ENCODE measurements at regions not wholly inside any gene's neighbourhood (a gene's known extent, or its start where the extent isn't known, plus 50 kb on each side); places are given as distances from the start of the nearest gene placed in this dataset.

- TF ChIP-seq, protein P1, sequence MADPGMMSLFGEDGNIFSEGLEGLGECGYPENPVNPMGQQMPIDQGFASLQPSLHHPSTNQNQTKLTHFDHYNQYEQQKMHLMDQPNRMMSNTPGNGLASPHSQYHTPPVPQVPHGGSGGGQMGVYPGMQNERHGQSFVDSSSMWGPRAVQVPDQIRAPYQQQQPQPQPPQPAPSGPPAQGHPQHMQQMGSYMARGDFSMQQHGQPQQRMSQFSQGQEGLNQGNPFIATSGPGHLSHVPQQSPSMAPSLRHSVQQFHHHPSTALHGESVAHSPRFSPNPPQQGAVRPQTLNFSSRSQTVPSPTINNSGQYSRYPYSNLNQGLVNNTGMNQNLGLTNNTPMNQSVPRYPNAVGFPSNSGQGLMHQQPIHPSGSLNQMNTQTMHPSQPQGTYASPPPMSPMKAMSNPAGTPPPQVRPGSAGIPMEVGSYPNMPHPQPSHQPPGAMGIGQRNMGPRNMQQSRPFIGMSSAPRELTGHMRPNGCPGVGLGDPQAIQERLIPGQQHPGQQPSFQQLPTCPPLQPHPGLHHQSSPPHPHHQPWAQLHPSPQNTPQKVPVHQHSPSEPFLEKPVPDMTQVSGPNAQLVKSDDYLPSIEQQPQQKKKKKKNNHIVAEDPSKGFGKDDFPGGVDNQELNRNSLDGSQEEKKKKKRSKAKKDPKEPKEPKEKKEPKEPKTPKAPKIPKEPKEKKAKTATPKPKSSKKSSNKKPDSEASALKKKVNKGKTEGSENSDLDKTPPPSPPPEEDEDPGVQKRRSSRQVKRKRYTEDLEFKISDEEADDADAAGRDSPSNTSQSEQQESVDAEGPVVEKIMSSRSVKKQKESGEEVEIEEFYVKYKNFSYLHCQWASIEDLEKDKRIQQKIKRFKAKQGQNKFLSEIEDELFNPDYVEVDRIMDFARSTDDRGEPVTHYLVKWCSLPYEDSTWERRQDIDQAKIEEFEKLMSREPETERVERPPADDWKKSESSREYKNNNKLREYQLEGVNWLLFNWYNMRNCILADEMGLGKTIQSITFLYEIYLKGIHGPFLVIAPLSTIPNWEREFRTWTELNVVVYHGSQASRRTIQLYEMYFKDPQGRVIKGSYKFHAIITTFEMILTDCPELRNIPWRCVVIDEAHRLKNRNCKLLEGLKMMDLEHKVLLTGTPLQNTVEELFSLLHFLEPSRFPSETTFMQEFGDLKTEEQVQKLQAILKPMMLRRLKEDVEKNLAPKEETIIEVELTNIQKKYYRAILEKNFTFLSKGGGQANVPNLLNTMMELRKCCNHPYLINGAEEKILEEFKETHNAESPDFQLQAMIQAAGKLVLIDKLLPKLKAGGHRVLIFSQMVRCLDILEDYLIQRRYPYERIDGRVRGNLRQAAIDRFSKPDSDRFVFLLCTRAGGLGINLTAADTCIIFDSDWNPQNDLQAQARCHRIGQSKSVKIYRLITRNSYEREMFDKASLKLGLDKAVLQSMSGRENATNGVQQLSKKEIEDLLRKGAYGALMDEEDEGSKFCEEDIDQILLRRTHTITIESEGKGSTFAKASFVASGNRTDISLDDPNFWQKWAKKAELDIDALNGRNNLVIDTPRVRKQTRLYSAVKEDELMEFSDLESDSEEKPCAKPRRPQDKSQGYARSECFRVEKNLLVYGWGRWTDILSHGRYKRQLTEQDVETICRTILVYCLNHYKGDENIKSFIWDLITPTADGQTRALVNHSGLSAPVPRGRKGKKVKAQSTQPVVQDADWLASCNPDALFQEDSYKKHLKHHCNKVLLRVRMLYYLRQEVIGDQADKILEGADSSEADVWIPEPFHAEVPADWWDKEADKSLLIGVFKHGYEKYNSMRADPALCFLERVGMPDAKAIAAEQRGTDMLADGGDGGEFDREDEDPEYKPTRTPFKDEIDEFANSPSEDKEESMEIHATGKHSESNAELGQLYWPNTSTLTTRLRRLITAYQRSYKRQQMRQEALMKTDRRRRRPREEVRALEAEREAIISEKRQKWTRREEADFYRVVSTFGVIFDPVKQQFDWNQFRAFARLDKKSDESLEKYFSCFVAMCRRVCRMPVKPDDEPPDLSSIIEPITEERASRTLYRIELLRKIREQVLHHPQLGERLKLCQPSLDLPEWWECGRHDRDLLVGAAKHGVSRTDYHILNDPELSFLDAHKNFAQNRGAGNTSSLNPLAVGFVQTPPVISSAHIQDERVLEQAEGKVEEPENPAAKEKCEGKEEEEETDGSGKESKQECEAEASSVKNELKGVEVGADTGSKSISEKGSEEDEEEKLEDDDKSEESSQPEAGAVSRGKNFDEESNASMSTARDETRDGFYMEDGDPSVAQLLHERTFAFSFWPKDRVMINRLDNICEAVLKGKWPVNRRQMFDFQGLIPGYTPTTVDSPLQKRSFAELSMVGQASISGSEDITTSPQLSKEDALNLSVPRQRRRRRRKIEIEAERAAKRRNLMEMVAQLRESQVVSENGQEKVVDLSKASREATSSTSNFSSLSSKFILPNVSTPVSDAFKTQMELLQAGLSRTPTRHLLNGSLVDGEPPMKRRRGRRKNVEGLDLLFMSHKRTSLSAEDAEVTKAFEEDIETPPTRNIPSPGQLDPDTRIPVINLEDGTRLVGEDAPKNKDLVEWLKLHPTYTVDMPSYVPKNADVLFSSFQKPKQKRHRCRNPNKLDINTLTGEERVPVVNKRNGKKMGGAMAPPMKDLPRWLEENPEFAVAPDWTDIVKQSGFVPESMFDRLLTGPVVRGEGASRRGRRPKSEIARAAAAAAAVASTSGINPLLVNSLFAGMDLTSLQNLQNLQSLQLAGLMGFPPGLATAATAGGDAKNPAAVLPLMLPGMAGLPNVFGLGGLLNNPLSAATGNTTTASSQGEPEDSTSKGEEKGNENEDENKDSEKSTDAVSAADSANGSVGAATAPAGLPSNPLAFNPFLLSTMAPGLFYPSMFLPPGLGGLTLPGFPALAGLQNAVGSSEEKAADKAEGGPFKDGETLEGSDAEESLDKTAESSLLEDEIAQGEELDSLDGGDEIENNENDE (IDR thresholded peaks at IDR 0.05; ENCODE audit: insufficient replicate concordance, low read length), result no peak
- TF ChIP-seq RXRA (IDR thresholded peaks at IDR 0.05; ENCODE audit: insufficient read depth, low read depth, low read length), result no peak
These were observed 56.6 kb upstream of the ANKRD10 start (continued) for GRCh38 chr13:110971486-110971885.

All from H1 (cell line).